Stomach (tissue), 4 donors: ENCODE measurements at regions not wholly inside any gene's neighbourhood (a gene's known extent, or its start where the extent isn't known, plus 50 kb on each side); places are given as distances from the start of the nearest gene placed in this dataset.

Experiments used
- CTCF ChIP-seq, 7 experiments: fragments of 450-650 bp in 4 of 7; fragments of 200-600 bp in 3 of 7; sonication (generic) in 3 of 7; IDR thresholded peaks; one replicate each; pipeline ENCODE4 v1.5.1; 2016 to 2019; ENCODE audit warnings: antibody characterized with exemption in 7 of 7, control low read depth in 2 of 7, mild to moderate bottlenecking in 1 of 7
- EP300 ChIP-seq: sonication (generic); formaldehyde crosslinking; IDR thresholded peaks from one replicate; pipeline ENCODE4 v1.6.1; 2017; ENCODE audit warnings: antibody characterized with exemption
- POLR2A ChIP-seq, 4 donors: fragments of 450-650 bp; IDR thresholded peaks; one replicate each; pipeline ENCODE4 v1.6.1; 2016; ENCODE audit warnings: antibody characterized with exemption in 4 of 4, control low read depth in 2 of 4, mild to moderate bottlenecking in 1 of 4, moderate library complexity in 1 of 4
- POLR2AphosphoS5 ChIP-seq, 3 donors: sonication (generic); formaldehyde crosslinking; IDR thresholded peaks; one replicate each; pipeline ENCODE4 v1.6.1; 2016; ENCODE audit warnings: antibody characterized with exemption in 3 of 3

- TF ChIP-seq EP300 (no peak), CTCF (IDR thresholded peaks at IDR 0.05) (no peak), POLR2AphosphoS5 (IDR thresholded peaks at IDR 0.05) (no peak), POLR2A (IDR thresholded peaks at IDR 0.05) (no peak)
Observed at GRCh38 chr6:40666530-40666929, 79.4 kb upstream of the LRFN2 start.
